Endodermal cell (in vitro differentiated cells): ENCODE measurements at regions not wholly inside any gene's neighbourhood (a gene's known extent, or its start where the extent isn't known, plus 50 kb on each side); places are given as distances from the start of the nearest gene placed in this dataset.

Experiments used
- DNase-seq: peaks from one replicate; pipeline ENCODE4 v3.0.0-alpha.2; 2017
- H3K27ac ChIP-seq: 2 replicates; pipeline ENCODE4 v1.5.1; 2013; ENCODE audit warnings: mild to moderate bottlenecking, low read depth, low read length, moderate library complexity
- H3K27me3 ChIP-seq: 2 replicates; pipeline ENCODE4 v1.6.1; 2013; ENCODE audit warnings: mild to moderate bottlenecking, low read length, moderate library complexity; ENCODE audit not compliant: insufficient read depth, control insufficient read depth, poor library complexity, severe bottlenecking
- H3K36me3 ChIP-seq: 2 replicates; pipeline ENCODE4 v1.7.0; 2013; ENCODE audit warnings: mild to moderate bottlenecking, low read length, moderate library complexity; ENCODE audit not compliant: control insufficient read depth, insufficient read depth
- H3K4me1 ChIP-seq: one replicate; pipeline ENCODE4 v1.7.0; 2013; ENCODE audit warnings: low read length; ENCODE audit not compliant: control insufficient read depth, insufficient read depth
- H3K4me3 ChIP-seq: 2 replicates; pipeline ENCODE4 v1.5.1; 2013; ENCODE audit warnings: mild to moderate bottlenecking, low read length, moderate library complexity
- H3K9ac ChIP-seq: 2 replicates; pipeline ENCODE4 v1.6.1; 2013; ENCODE audit warnings: mild to moderate bottlenecking, low read length, moderate library complexity; ENCODE audit not compliant: poor library complexity, severe bottlenecking; ENCODE audit errors: extremely low read depth
- H3K9me3 ChIP-seq: 2 replicates; pipeline ENCODE4 v1.6.1; 2013; ENCODE audit warnings: mild to moderate bottlenecking, low read length, moderate library complexity; ENCODE audit not compliant: control insufficient read depth
- H3K27ac Mint-ChIP-seq: 2 replicates; pipeline ENCODE4 v1.8.0; 2020; ENCODE audit warnings: mixed read lengths
- H3K27me3 Mint-ChIP-seq: 2 replicates; pipeline ENCODE4 v1.8.0; 2021; ENCODE audit warnings: mild to moderate bottlenecking, mixed read lengths; ENCODE audit not compliant: insufficient read depth
- H3K36me3 Mint-ChIP-seq: 2 replicates; pipeline ENCODE4 v1.8.0; 2020; ENCODE audit warnings: low read depth, mixed read lengths
- H3K4me1 Mint-ChIP-seq: 2 replicates; pipeline ENCODE4 v1.8.0; 2020; ENCODE audit warnings: mixed read lengths
- H3K4me3 Mint-ChIP-seq: 2 replicates; pipeline ENCODE4 v1.8.0; 2020; ENCODE audit warnings: mild to moderate bottlenecking, moderate library complexity, mixed read lengths
- H3K9me3 Mint-ChIP-seq: 2 replicates; pipeline ENCODE4 v1.8.0; 2020; ENCODE audit warnings: mild to moderate bottlenecking, mixed read lengths
- CTCF ChIP-seq: fragments of 200-600 bp; sonication (generic); conservative IDR thresholded peaks from 2 replicates; pipeline ENCODE4 v1.5.0; 2021; ENCODE audit warnings: antibody characterized with exemption, mild to moderate bottlenecking
- WGBS, 2 experiments: methylation state at CpG; one replicate each; pipeline versions ENCODE4 v1.1.5 to v1.1.7; 2013; ENCODE audit warnings: missing lambda C conversion rate in 2 of 2, mixed read lengths in 1 of 2; ENCODE audit not compliant: insufficient coverage in 1 of 2, insufficient read length in 1 of 2; 5-methylcytosine and 5-hydroxymethylcytosine counted together

DNA sequence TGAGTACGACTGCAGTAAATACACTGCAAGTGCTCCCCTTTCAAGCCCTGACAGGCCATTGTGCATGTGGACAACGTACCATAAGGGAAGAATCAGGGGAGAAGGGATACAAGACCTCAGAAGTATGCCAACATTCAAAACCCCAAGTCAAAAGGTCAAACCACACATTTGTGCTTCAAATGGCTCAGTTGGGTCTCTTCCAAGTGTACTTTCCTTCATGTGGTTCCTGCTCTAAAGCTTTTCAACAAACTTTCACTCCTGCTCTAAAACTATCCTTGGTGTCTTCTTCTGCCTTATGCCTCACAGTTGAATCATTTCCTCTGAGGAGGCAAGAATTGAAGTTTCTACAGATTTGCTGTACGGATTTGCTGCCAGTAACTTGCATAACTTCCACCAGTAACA, 305.7 kb upstream of the SLIT2 start:
- H3K4me1 ChIP-seq: peaks cover 12% of the 10 kb centered on the region
- 67 to 87% methylated on average over 1 to 3 of the region's 3 CpGs for WGBS, 2 experiments
- no peak for TF ChIP-seq CTCF
- Mint-ChIP-seq H3K36me3 (no peaks in the 10 kb centered on the region), H3K4me1 (peaks cover 23% of the 10 kb centered on the region), H3K27ac (no peak overlapping the region), H3K9me3 (peaks cover 3% of the 10 kb centered on the region), H3K4me3 (no peak overlapping the region), H3K27me3 (peaks cover 7% of the 10 kb centered on the region)
- peaks cover 5% of the 10 kb centered on the region for H3K27me3 ChIP-seq
- H3K9me3 ChIP-seq: no peaks in the 10 kb centered on the region
- no peak for DNase-seq
- H3K9ac ChIP-seq: no peak overlapping the region
- no peak overlapping the region for H3K4me3 ChIP-seq
- H3K27ac ChIP-seq: no peak overlapping the region
- H3K36me3 ChIP-seq: no peaks in the 10 kb centered on the region

- Histone ChIP-seq H3K4me3 (peak overlapping the region; percentile 6), H3K27me3 (peaks cover 10% of the 10 kb centered on the region), H3K4me1 (peaks cover 12% of the 10 kb centered on the region), H3K27ac (no peak overlapping the region), H3K9ac (no peak overlapping the region), H3K9me3 (no peaks in the 10 kb centered on the region), H3K36me3 (no peaks in the 10 kb centered on the region)
- H3K27me3 Mint-ChIP-seq: peaks cover 10% of the 10 kb centered on the region
- WGBS, 2 experiments: 63 to 71% methylated on average over 1 to 2 of the region's 2 CpGs
- no peak overlapping the region for H3K27ac Mint-ChIP-seq
- H3K4me3 Mint-ChIP-seq: no peak overlapping the region
- H3K36me3 Mint-ChIP-seq: no peaks in the 10 kb centered on the region
- peaks cover 3% of the 10 kb centered on the region for H3K9me3 Mint-ChIP-seq
- TF ChIP-seq CTCF: no peak
- DNase-seq: no peak
- peaks cover 23% of the 10 kb centered on the region for H3K4me1 Mint-ChIP-seq
These were observed 306.2 kb upstream of the SLIT2 start for GRCh38 chr4:19945501-19945900.

DNA sequence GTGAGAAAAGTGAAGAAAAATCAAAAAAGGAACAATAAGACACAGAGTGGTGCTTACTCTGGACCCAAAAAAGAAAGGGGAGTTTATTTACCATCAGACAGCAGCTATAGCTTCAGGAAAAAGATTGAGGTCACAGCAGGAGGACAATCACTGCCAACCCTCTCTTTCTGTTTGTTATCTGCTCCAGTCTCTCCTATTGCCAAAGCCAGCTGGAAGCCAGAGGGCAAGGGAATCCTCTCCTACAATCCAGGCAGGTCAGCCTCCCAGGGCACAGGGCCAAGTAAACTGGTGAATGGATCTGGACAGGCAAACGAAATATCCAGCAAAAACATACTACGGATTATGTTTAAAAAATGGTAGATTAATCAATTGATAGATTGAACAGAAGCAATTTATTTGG, 306.9 kb upstream of the SLIT2 start:
- no peaks in the 10 kb centered on the region for H3K9me3 ChIP-seq
- TF ChIP-seq CTCF: no peak
- DNase-seq: peak; percentile 70
- H3K4me1 Mint-ChIP-seq: peaks cover 23% of the 10 kb centered on the region
- no peak overlapping the region for H3K9ac ChIP-seq
- H3K9me3 Mint-ChIP-seq: peaks cover 3% of the 10 kb centered on the region
- no peak overlapping the region for H3K27ac Mint-ChIP-seq
- H3K27me3 ChIP-seq: peaks cover 16% of the 10 kb centered on the region
- no peak overlapping the region for H3K4me3 ChIP-seq
- H3K4me3 Mint-ChIP-seq: no peak overlapping the region
- no peak overlapping the region for H3K27ac ChIP-seq
- H3K4me1 ChIP-seq: peaks cover 12% of the 10 kb centered on the region
- peaks cover 11% of the 10 kb centered on the region for H3K27me3 Mint-ChIP-seq
- H3K36me3 ChIP-seq: no peaks in the 10 kb centered on the region
- 84% methylated on average over 2 of the region's 2 CpGs; no CpG with 5 or more reads in 1 of the 2 experiments for WGBS, 2 experiments
- H3K36me3 Mint-ChIP-seq: no peaks in the 10 kb centered on the region
